Neural cell (in vitro differentiated cells): ENCODE measurements at regions not wholly inside any gene's neighbourhood (a gene's known extent, or its start where the extent isn't known, plus 50 kb on each side); places are given as distances from the start of the nearest gene placed in this dataset.

Experiments
- H2AFZ ChIP-seq: fragments of 200-600, 300-800 bp; sonication (generic), shearing (Covaris generic); 2 replicates; pipeline ENCODE4 v1.6.0; 2014; ENCODE audit warnings: low read depth, mild to moderate bottlenecking, antibody characterized with exemption, low read length, moderate library complexity
- H3F3A ChIP-seq: fragments of 200-600 bp; shearing (Covaris generic); 2 replicates; pipeline ENCODE4 v1.6.1; 2016; ENCODE audit warnings: mild to moderate bottlenecking, moderate library complexity, mixed read lengths, antibody characterized with exemption, low read length; ENCODE audit not compliant: insufficient read depth, poor library complexity, severe bottlenecking
- H3K27ac ChIP-seq: fragments of 200-600, 300-800 bp; sonication (generic), shearing (Covaris generic); 2 replicates; pipeline ENCODE4 v1.5.1; 2014; ENCODE audit warnings: mild to moderate bottlenecking, low read length, moderate library complexity
- H3K27me3 ChIP-seq: fragments of 300-800, 200-600 bp; sonication (generic), shearing (Covaris generic); 2 replicates; pipeline ENCODE4 v1.6.0; 2014; ENCODE audit warnings: mild to moderate bottlenecking, low read depth, low read length, moderate library complexity; ENCODE audit not compliant: insufficient read depth
- H3K36me3 ChIP-seq: fragments of 300-800, 200-600 bp; sonication (generic), shearing (Covaris generic); 2 replicates; pipeline ENCODE4 v1.5.1; 2014; ENCODE audit warnings: mild to moderate bottlenecking, antibody characterized with exemption, low read length, moderate library complexity; ENCODE audit not compliant: insufficient read depth
- H3K4me2 ChIP-seq: fragments of 300-800, 200-600 bp; sonication (generic), shearing (Covaris generic); 2 replicates; pipeline ENCODE4 v1.6.0; 2014; ENCODE audit warnings: mild to moderate bottlenecking, low read length
- H3K4me3 ChIP-seq: fragments of 300-800, 200-600 bp; sonication (generic), shearing (Covaris generic); 2 replicates; pipeline ENCODE4 v1.5.1; 2014; ENCODE audit warnings: mild to moderate bottlenecking, low read length, moderate library complexity
- H3K79me2 ChIP-seq: fragments of 200-600 bp; shearing (Covaris generic); replicated peaks from 2 replicates; pipeline ENCODE4 v1.6.0; 2014; ENCODE audit warnings: mild to moderate bottlenecking, low read length, moderate library complexity; ENCODE audit not compliant: insufficient read depth
- H3K9ac ChIP-seq: fragments of 300-800, 200-600 bp; sonication (generic), shearing (Covaris generic); 2 replicates; pipeline ENCODE4 v1.6.1; 2016; ENCODE audit warnings: mild to moderate bottlenecking, low read length, mixed read lengths
- H3K9me2 ChIP-seq: fragments of 200-600 bp; shearing (Covaris generic); 2 replicates; pipeline ENCODE4 v1.6.1; 2016; ENCODE audit warnings: mild to moderate bottlenecking, low read length, mixed read lengths; ENCODE audit not compliant: insufficient read depth
- H3K9me3 ChIP-seq: fragments of 200-600, 300-800 bp; sonication (generic), shearing (Covaris generic); 2 replicates; pipeline ENCODE4 v1.6.1; 2016; ENCODE audit warnings: mild to moderate bottlenecking, mixed run types, low read length, moderate library complexity, mixed read lengths
- H4K20me1 ChIP-seq: fragments of 200-600 bp; shearing (Covaris generic); 2 replicates; pipeline ENCODE4 v1.6.1; 2016; ENCODE audit warnings: mild to moderate bottlenecking, mixed run types; ENCODE audit not compliant: insufficient read depth
- EP300 ChIP-seq: fragments of 450-650 bp; conservative IDR thresholded peaks from 2 replicates; pipeline ENCODE4 v1.6.1; 2014; ENCODE audit warnings: antibody characterized with exemption, mild to moderate bottlenecking, moderate library complexity; ENCODE audit not compliant: poor library complexity, severe bottlenecking
- EZH2 ChIP-seq: fragments of 200-600, 300-800 bp; shearing (Covaris generic), sonication (generic); IDR thresholded peaks from 2 replicates; pipeline ENCODE4 v1.6.1; 2014; ENCODE audit warnings: antibody characterized with exemption, low read length, borderline replicate concordance, mild to moderate bottlenecking; ENCODE audit not compliant: insufficient read depth, poor library complexity, severe bottlenecking
- MXI1 ChIP-seq: fragments of 450-650 bp; conservative IDR thresholded peaks from 2 replicates; pipeline ENCODE4 v1.6.1; 2014; ENCODE audit warnings: antibody characterized with exemption, mild to moderate bottlenecking; ENCODE audit not compliant: poor library complexity, severe bottlenecking
- POLR2AphosphoS5 ChIP-seq: IDR thresholded peaks from 2 replicates; pipeline ENCODE4 v1.6.1; 2012
- RAD21 ChIP-seq: fragments of 450-650 bp; conservative IDR thresholded peaks from 2 replicates; pipeline ENCODE4 v1.6.1; 2014; ENCODE audit warnings: antibody characterized with exemption, mild to moderate bottlenecking, moderate library complexity
- REST ChIP-seq: IDR thresholded peaks from 2 replicates; pipeline ENCODE4 v1.6.1; 2012; ENCODE audit warnings: borderline replicate concordance
- SMC3 ChIP-seq: fragments of 450-650 bp; conservative IDR thresholded peaks from 2 replicates; pipeline ENCODE4 v1.6.1; 2014; ENCODE audit warnings: antibody characterized with exemption, mild to moderate bottlenecking, moderate library complexity; ENCODE audit not compliant: poor library complexity
- TAF1 ChIP-seq: IDR thresholded peaks from 2 replicates; pipeline ENCODE4 v1.6.1; 2012; ENCODE audit warnings: low read depth
- TF ChIP-seq, protein P1 (sequence below): fragments of 450-650 bp; IDR thresholded peaks from 2 replicates; pipeline ENCODE4 v1.5.1; 2014; ENCODE audit warnings: antibody characterized with exemption, mild to moderate bottlenecking, moderate library complexity; ENCODE audit not compliant: poor library complexity, severe bottlenecking

DNA sequence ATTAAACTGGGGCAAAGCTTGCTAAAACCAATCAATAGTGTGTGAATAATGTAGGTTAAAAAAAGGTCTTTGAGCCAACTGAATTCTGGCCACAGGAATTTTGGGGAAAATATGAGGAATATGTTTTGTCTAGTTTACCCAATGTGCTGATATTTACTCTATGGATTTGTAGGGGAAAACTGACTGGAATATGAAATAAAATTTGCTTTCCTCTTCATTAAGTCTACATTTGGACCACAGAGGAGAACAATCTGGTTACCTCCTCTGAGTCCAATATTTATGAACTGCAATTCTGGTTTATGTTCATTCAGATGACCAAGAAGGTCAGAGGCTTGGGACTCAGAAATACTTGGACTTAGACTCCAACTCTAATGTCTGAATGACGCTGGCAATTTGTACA lies 1042.2 kb upstream of the CNTNAP5 start:
- H2AFZ ChIP-seq, result no peak overlapping the region
- H3F3A ChIP-seq, result no peaks in the 10 kb centered on the region
- no peaks in the 10 kb centered on the region for H4K20me1 ChIP-seq
- no peak overlapping the region for H3K4me3 ChIP-seq
- H3K27ac ChIP-seq, result no peak overlapping the region
- H3K36me3 ChIP-seq, result no peaks in the 10 kb centered on the region
- no peak for TF ChIP-seq SMC3
- TF ChIP-seq MXI1, result no peak
- no peak for TF ChIP-seq EZH2
- no peak for TF ChIP-seq TAF1
- no peak for TF ChIP-seq POLR2AphosphoS5
- TF ChIP-seq RAD21, result no peak
- TF ChIP-seq EP300, result no peak
- TF ChIP-seq, protein P1, sequence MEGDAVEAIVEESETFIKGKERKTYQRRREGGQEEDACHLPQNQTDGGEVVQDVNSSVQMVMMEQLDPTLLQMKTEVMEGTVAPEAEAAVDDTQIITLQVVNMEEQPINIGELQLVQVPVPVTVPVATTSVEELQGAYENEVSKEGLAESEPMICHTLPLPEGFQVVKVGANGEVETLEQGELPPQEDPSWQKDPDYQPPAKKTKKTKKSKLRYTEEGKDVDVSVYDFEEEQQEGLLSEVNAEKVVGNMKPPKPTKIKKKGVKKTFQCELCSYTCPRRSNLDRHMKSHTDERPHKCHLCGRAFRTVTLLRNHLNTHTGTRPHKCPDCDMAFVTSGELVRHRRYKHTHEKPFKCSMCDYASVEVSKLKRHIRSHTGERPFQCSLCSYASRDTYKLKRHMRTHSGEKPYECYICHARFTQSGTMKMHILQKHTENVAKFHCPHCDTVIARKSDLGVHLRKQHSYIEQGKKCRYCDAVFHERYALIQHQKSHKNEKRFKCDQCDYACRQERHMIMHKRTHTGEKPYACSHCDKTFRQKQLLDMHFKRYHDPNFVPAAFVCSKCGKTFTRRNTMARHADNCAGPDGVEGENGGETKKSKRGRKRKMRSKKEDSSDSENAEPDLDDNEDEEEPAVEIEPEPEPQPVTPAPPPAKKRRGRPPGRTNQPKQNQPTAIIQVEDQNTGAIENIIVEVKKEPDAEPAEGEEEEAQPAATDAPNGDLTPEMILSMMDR, result no peak
- TF ChIP-seq REST, result no peak
- no peaks in the 10 kb centered on the region for H3K9me3 ChIP-seq
- H3K4me2 ChIP-seq, result no peak overlapping the region
- no peaks in the 10 kb centered on the region for H3K79me2 ChIP-seq
- H3K27me3 ChIP-seq, result no peaks in the 10 kb centered on the region
- no peaks in the 10 kb centered on the region for H3K9me2 ChIP-seq
- no peak overlapping the region for H3K9ac ChIP-seq

- no peaks in the 10 kb centered on the region for H3K9me3 ChIP-seq
- TF ChIP-seq EZH2 (no peak), REST (no peak), TAF1 (no peak), POLR2AphosphoS5 (no peak), SMC3 (no peak)
- TF ChIP-seq, protein P1, result no peak
- no peaks in the 10 kb centered on the region for H3K9me2 ChIP-seq
- no peaks in the 10 kb centered on the region for H3K27me3 ChIP-seq
- H3K27ac ChIP-seq, result no peak overlapping the region
- H3K4me2 ChIP-seq, result no peak overlapping the region
- no peak overlapping the region for H2AFZ ChIP-seq
- H4K20me1 ChIP-seq, result no peaks in the 10 kb centered on the region
- H3K9ac ChIP-seq, result no peak overlapping the region
- H3K79me2 ChIP-seq, result no peaks in the 10 kb centered on the region
- no peaks in the 10 kb centered on the region for H3F3A ChIP-seq
- no peaks in the 10 kb centered on the region for H3K36me3 ChIP-seq
- H3K4me3 ChIP-seq, result no peak overlapping the region
Observed at GRCh38 chr2:122988395-122989221, 1036.5 kb upstream of the CNTNAP5 start.
